PFSK-1 (cell line): ENCODE measurements at regions not wholly inside any gene's neighbourhood (a gene's known extent, or its start where the extent isn't known, plus 50 kb on each side); places are given as distances from the start of the nearest gene placed in this dataset.

Experiments
- POLR2AphosphoS5 ChIP-seq: IDR thresholded peaks from 2 replicates; pipeline ENCODE4 v1.6.1; 2012; ENCODE audit warnings: low read depth, mild to moderate bottlenecking, control low read depth, low read length, moderate library complexity
- TAF1 ChIP-seq: IDR thresholded peaks from 2 replicates; pipeline ENCODE4 v1.6.1; 2012; ENCODE audit warnings: low read length, control low read depth, borderline replicate concordance; ENCODE audit not compliant: insufficient read depth

GRCh38 chr6:19180348-19181072, 656.7 kb upstream of the ID4 start:
- TF ChIP-seq POLR2AphosphoS5, result no peak
- no peak for TF ChIP-seq TAF1
